ENCODE measurements at regions not wholly inside any gene's neighbourhood (a gene's known extent, or its start where the extent isn't known, plus 50 kb on each side); places are given as distances from the start of the nearest gene placed in this dataset.
"Not testable (repeated sequence)": the region's sequence is repeated elsewhere in the genome, so short reads cannot be mapped to it uniquely, and the experiment has no call there.

DNA sequence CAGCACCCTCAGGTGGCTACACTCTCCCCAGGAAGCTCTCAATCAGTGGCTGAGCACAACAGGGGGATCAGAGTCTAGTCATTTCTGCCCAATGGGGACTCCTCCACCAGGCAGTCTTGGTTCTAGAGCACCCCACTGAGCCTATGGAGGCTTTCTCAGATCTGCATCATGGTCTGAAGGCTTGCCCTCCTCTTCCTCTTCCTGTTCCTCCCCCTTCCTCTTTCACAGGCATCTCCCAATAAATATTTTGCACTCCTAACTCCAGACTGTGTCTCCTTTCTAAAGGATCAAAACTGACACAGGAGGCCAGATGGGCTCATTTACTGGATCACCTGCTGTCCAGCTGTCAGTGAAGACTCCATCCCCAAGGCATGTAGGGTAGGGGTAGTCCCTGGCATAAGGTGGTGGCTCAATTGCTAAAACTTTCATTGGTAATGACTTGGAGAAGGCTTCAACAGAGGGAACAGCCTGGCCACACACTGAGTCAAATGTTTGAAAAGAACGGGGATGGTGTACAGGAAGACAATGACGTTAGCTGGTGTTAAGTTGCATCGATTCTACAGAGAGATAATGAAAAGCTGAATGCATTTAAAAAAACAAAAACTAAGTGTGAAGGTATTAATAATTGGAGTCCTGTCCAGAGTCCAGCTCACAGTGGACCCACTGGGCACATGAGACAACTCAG is 84.2 kb upstream of the SLC2A1 start:
- no peak for DNase-seq (ENCODE audit: low read depth in 4 of 4, low spot score in 1 of 4)

DNA sequence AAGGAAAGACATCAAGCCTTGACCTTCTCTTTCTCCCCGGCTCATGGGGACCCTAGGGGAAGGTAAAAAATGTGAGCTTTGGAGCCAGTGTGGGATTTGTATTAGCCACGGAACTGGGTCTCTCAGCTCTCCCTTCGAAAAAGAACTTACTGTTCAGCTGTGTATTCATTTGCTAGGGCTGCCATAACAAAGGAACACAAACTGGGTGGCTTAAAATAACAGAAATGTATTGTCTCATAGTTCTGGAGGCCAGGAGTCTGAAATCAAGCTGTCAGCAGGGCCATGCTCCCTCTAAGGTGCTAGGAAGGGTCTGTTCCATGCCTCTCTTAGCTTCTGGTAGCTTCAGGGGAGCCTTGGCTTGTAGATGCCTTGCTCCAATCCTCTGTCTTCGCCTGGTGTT is 83.5 kb upstream of the SLC2A1 start:
- no peak for DNase-seq (ENCODE audit: low read depth in 4 of 4, low spot score in 1 of 4)

DNA sequence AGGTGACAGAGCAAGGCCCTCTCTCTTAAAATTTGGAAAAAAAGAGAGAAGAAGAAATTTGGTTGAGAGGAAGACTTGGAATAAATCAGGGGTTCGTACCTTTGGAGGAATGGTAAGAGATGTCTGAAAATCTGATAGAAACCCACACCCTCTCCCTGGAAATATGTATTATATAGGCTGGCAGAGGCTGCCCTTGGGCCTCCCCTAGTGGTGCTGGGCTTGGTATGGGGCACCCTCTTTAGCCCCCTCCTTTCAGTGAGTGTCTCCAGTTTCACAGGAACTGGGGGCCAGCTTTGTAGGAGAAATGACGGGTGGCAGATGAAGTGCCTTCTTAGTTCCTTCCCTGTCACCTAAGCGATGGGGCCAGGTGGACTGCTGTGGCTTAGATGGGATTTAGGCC is 82.9 kb upstream of the SLC2A1 start:
- no peak for DNase-seq (ENCODE audit: low read depth in 4 of 4, low spot score in 1 of 4)

DNA sequence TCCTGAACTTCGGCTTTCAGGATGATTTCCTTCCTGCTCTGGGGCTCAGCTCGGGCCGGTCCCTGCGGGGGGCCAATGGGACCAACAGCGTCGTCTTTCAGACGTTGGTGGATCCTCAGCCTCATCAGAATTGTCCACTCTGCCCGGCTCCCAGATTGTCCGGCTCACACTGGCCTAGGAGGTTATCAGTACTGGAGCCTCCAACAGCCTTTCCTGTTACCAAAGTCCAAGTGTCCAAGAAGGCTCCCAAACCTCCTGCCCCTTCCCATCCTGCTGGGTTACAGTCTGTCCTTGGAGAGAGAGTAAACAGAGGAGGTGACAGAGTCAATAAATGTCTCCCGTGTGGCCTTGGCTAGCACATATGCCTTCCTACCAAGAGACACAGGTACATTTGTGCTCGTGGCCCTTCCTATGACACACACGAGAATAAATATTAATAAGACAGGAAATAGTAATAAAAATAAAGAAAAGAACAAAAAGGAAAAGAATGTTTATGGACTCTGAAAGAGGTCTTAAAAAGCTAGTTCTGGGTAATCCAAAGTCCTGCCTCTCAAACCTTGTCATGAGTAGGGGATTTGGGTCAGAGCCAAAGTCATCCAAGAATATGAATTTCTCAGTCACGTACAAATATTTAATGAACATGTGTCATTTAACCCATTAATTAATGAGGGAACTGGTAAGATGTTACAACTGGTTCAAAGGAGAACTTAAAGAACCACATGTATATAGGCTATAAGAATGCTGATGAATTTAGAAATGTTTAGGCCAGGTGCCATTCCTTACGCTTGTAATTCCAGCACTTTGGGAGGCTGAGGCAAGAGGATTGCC is 80.8 kb upstream of the SLC2A1 start:
- DNase-seq (ENCODE audit: low read depth in 4 of 4, low spot score in 1 of 4) = no peak

DNA sequence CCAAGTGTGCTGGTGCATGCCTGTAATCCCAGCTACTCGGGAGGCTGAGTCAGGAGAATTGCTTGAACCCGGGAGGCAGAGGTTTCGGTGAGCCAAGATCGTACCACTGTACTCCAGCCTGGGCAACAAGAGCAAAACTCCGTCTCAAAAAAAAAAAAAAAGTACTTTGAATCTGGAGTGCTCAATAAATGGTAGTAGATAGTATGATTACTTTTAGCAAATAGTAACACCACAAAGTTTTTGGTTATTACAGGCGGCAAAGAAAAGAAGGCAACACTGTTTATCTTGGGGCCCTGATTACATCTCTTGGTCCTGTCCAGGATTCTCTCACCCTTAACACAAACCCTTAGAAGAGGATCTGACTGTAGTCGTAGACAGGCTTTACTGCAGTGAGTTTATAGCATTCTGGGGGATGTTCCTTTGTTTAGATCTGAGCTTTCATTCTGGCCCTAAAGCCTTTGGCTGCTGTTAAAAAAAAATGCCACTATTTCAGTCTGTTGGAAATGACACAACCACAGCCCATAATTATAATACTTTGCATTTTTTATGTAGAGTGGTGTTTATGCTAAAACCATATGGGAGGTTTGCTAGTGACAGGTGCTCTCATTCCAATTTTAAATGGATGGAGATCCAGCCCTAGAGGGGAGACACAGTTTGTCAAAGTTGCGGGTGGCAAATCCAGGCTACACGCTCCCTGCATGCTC is 79.7 kb upstream of the SLC2A1 start:
- no peak for DNase-seq (ENCODE audit: low read depth in 4 of 4, low spot score in 1 of 4)

DNA sequence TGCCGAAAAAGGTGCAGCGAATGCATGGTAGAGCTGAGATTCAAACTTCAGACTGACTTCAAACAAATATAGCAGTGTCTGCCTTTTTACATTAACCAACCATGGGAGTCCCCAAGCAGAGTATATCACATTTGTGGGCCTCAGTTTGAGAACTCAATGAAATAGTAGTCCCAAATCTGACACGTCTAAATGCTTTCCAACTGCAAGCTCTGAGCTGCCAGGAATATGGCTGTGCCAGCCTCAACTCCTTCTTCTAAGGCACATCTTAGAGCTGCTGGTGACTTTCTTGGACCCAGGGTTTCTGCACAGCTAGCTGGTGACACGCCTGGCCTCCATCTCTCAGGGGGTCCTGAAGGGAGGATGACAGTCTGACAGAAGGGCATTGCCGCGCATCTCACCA is 78.8 kb upstream of the SLC2A1 start:
- no peak for DNase-seq (ENCODE audit: low read depth in 4 of 4, low spot score in 1 of 4)

DNA sequence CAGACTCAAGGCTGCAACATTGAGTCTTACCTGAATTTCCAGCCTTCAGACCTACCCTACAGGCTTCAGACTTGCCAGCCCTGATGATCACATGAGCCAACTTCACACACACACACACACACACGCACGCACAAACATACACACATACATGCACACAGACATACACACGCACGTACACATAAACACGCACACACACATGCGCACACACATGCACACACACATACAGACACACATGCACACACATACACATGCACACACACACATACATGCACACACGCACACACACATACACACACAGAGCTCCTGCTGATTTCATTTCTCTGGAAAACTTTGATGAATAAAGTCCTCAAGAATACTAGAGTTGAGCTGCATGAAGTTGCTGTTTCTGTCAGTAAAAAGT is 78.3 kb upstream of the SLC2A1 start:
- no peak for DNase-seq (ENCODE audit: low read depth in 4 of 4, low spot score in 1 of 4)

DNA sequence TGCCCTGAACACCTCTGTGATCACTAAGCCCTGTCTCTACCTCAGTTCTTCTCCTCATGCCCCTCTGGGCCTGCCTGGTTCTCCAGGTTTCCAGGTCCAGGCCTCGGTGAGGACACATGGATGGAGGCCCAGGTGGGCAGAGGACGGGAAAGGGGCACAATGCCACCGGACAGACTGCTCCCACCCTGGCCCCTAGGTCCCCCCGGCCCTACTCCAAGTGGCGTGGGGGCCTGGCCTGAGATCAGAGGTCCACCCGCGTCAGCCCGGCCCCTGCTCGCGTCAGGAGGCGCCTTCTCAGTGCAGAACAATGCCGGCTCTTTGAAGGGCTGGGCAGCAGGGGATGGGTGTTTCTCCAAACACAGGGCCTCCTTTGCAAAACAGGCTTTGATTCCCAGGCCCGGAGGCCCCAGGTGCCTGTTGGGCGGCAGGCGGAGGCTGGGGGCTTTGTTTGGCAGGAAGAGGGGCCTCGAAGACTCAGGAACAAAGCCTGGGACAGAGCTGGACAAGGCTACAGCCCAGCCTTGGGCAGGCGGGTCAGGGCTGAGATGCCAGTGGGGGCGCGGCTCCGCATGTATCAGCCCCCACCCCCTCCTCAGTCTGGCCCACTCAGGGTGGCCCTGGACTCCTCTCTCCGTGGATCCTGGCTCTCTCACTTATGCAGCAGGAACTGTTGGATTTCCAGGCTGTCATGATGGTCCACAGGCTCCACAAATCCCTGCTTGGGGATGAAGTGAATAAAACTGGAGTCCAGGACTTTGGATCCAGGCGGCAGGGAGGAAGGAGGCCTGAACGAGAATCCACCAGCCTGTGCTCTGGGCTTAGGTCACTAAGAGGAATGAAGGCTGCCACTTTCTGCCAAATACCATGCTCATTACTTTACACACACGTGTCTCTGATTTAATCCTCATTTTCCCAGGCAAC is 77.4 kb upstream of the SLC2A1 start:
- DNase-seq (ENCODE audit: low read depth in 4 of 4, low spot score in 1 of 4) = no peak

DNA sequence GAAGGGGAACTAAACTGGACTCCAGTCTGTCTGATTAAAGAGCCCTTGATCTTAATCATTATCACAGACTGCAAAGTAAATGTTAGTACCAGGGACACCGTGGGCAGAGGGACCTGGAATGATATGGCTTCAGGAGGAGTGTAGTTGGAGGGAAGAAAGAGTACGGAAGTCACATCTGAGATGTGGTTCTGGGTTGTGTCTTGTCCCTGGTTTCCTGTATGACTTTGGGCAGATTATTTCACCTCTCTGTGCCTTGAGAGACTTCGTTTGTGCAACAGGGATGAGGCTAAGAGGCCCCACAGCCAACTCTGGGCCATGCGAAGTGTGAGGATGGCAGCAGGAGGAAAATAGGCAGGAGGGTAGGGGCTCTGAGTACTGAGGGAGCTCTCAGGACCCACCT is 76.1 kb upstream of the SLC2A1 start:
- no peak for DNase-seq (ENCODE audit: low read depth in 4 of 4, low spot score in 1 of 4)

DNA sequence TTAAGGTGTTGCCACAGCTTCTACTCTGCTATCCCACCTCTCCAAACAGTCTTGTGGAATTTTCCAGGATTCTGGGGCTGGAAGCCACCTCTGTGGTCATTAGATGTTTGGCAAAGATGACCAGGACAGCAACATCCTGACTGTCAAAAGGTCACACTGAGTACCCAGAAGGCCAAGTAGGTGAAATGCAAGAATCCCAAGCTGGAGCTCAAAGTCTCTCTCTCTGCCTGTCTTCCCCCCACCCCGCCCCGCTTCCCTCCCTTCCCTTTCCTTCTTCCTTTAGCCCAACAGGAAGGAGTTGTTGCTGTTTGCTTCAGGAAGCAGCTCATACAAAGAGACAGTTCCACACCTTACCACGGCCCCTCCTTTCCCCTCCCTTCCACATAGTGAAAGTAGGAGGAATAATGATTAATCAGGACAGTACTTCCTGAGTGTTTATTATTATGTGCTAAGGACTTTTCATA is 75.6 kb upstream of the SLC2A1 start:
- DNase-seq (ENCODE audit: low read depth in 4 of 4, low spot score in 1 of 4) = no peak

DNA sequence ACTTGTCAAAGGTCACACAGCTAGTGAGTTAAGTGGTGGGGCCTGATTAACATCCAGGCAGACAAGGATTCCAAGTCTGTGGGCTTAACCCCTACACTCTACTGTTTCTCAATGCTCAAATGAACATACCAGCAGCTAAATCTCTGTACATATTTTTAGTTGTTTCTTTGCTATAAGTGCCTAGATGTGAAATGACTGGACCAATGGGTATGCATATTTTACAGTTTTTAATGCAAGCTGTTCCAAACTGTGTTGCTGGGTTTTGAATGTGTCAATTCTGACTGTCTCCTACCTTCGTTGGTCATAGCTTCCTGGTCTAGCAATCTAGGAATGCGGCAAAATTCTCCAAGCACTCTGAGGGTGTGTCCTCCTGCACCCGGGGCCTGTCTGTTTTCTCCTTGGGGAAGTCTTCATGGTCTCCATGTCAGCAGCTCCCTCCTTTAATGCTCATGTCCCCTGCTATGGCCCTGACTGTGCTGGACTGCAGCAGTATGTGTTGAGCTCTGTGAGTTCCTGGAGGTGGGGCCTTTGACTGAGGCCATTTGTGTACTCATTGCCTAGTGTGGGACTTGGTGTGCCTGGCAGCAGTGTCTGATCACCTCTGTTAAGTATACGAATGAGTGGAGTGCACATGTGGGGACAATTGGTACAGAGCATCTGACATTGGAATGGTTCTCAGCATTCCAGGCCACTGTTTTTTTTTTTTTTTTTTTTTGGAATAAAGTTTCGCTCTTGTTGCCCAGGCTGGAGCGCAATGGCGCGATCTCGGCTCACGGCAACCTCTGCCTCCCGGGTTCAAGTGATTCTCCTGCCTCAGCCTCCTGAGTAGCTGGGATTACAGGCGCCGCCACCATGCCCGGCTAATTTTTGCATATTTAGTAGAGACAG is 72.9 kb upstream of the SLC2A1 start:
- DNase-seq (ENCODE audit: low read depth in 4 of 4, low spot score in 1 of 4) = no peak

DNA sequence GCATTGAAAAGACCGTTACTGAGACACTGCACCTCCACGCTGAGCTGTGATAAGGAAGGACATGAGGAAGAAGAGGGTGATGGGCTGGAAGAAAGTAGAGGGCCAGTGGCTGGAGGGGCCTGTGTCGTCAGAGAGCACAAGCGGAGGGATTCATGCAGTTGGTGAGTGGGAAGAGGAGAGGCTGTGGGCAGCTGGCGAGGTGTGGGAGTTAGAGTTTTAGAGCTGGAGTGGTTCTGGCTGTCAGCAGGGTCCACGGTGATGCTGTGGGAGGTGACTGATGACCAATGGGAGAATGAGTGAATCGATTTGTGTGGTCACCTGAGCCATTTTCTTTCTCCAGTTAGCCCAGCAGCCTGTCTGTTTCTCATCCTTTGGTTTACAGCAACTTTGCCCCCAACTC is 66.2 kb upstream of the SLC2A1 start:
- no peak for DNase-seq (ENCODE audit: low read depth in 4 of 4, low spot score in 1 of 4)

DNA sequence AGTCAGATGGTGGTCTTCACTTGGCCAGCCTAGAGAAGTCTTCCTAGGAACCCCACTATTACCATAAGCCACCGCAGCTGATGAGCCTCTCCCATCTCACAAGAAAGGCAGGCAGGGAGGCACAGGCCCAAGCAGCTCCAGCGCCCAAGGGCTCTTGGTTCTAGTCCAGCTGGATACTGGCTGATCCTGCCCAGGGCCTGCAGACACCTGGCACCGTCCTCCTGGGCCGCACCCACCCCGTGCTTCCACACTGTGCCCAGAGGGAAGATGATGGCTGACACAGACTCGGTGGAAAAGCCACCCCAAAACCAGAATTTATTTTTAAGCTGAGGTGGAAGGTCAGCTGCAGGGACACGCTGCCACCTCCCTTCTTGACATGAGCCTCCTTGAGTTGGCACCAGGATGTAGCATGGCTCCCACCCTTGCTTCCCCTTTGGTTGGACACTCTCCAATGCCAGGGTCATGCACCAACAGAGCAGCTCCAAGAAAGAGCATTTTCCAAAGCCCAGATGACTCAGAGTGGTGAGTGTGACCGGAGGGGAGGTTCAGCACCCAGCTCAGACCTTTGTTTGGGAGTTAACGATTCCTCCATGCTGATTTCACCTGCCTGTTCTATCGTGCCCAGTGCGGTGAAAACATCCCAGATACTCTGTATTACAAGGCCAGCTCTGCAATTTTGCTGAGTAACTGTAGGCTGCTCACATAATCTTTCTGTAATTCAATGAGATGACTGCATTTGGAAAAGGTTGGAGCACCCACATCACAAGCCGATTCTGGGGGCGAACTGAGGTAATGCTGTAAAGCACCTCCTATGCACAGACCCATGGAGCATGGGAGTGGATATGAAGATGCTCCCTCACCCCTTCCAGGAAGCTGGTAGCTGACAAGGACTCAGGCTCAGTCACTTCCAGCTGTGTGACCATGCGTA is 63.1 kb upstream of the SLC2A1 start:
- DNase-seq (ENCODE audit: low read depth in 4 of 4, low spot score in 1 of 4) = no peak

DNA sequence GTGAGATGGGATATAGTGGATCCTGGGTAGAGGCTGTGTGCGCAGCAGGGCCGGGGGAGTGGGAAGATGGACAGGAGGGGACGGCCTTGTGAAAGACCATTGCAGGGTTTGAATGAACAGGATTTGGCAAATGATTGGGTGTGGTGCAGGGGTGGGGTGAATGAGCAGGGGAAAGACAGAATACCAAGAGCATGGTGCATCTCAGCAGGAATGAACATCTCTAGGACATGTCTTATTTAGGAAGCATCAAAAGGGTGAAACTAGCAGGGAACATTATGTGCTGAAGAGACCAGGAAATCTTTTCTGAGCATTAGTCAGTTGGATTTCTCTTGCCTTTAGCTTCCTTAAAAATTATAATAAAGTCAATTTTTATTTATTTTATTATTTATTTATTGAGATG is 60.6 kb upstream of the SLC2A1 start:
- no peak for DNase-seq (ENCODE audit: low read depth in 4 of 4, low spot score in 1 of 4)

DNA sequence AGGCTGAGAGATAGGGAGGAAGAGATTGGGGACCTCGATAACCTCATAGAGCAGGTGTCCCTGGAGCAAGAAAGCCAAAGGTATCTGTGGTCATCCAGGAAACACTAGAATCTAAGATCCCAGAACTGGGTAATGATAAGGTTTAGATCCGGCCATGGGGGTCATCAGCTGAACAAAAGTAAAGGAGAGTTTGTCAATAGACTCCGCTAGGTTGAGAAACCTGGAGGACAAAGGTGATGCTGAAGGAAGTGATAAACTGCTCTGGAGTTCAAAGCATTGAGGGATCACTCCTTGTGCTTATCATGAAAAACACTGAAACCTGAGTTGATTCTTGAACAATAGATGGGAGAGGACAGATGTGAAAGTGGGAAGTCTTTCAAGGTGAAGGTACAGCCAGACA is 59.5 kb upstream of the SLC2A1 start:
- no peak for DNase-seq (ENCODE audit: low read depth in 4 of 4, low spot score in 1 of 4)

DNA sequence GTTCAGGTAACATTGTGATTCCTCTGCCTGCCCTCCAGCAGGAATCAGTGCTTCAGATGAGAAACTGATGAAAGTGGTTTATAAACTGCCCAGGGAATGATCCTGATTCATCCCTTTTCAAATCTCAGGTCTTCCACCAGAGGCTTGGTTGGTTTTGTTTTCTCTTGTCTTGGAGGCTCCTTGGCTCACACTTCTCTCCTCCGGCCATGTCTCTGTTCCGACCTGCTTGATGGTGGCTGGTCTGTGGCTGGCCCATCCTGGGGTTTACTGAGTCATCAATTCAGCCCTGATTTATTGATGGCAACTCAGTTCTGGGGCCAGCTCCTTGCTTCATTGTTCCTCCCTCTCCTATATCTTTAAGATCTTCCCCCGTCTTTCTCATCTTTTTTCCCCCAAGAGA is 56.6 kb upstream of the SLC2A1 start:
- DNase-seq (ENCODE audit: low read depth in 4 of 4, low spot score in 1 of 4) = no peak

DNA sequence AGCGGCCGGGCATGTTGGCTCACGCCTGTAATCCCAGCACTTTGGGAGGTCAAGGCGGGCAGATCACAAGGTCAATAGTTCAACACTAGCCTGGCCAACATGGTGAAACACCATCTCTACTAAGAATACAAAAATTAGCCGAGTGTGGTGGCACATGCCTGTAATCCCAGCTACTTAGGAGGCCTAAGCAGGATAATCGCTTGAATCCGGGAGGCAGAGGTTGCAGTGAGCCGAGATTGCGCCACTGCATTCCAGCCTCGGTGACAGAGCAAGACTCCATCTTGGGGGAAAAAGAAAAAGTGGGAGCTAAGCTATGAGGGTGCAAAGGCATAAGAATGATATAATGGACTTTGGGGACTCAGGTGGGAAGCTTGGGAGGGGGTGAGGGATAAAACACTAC is 55.9 kb upstream of the SLC2A1 start:
- DNase-seq (ENCODE audit: low read depth in 4 of 4, low spot score in 1 of 4) = not testable (repeated sequence)

DNA sequence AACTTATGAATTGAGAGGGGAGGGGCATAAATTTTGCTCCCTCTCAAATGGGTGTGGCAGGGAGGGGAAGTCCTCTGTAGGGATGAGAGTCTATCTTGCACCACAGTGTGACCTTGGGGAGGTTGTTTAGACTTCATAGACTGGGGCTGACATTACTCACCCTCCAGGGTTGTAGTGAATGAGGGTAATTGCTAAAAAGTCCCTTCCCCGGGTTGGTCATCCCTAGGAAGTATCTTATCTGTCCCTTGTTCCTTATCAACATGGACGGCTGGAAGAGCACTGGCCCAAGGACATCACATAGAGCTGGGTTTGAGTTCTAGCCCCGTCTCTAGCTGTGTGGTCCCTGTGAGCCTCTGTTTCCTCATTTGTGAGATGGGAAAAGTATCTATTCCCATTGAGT is 52.4 kb upstream of the SLC2A1 start:
- no peak for DNase-seq (ENCODE audit: low read depth in 4 of 4, low spot score in 1 of 4)

DNA sequence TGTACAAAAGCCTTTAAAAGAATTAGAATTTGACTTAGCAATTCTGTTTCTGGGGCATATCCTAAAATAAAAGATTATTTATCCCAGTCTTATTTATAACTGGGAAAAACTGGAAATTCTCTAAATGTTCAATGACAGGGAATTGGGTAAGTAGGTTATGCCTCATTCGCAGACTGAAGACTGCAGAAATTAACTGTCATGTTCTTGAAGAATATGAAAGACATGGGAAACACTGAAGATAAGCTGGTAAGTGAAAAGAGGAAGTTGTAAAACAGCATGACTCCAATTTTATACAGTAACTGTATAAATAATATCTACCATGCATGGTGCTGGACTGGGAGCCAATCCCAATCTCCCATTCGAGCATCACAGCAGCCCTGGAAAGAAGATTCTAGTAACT is 50.6 kb upstream of the SLC2A1 start:
- no peak for DNase-seq (ENCODE audit: low read depth in 4 of 4, low spot score in 1 of 4)

Measured in stimulated activated CD4-positive, alpha-beta T cell treated with anti-CD3 and anti-CD28 coated beads, Interleukin-1b, Interleukin-23, amount 100 ng/mL, for 24 hours (primary cell).